ENCODE measurements at regions not wholly inside any gene's neighbourhood (a gene's known extent, or its start where the extent isn't known, plus 50 kb on each side); places are given as distances from the start of the nearest gene placed in this dataset.
A peak's percentile ranks its signal among the peaks of the same experiment; 100 is the strongest.
"Not testable (repeated sequence)": the region's sequence is repeated elsewhere in the genome, so short reads cannot be mapped to it uniquely, and the experiment has no call there.

GRCh38 chr4:45482346-45482745 lies 641.5 kb downstream of the GABRG1 start:
- no peak for DNase-seq

GRCh38 chr4:45477311-45477733 lies 646.5 kb downstream of the GABRG1 start:
- DNase-seq, result no peak

GRCh38 chr4:45475548-45475947 lies 648.3 kb downstream of the GABRG1 start:
- no peak for DNase-seq

GRCh38 chr4:45472490-45472889 lies 651.4 kb downstream of the GABRG1 start:
- no peak for DNase-seq

GRCh38 chr4:45471335-45471734 lies 652.5 kb downstream of the GABRG1 start:
- DNase-seq, result no peak

GRCh38 chr4:45467157-45467556 lies 656.7 kb downstream of the GABRG1 start:
- no peak for DNase-seq

- DNase-seq, result not testable (repeated sequence)
Observed at GRCh38 chr4:45460157-45460556, 663.7 kb downstream of the GABRG1 start.

GRCh38 chr4:45455217-45455616 lies 668.6 kb downstream of the GABRG1 start:
- no peak for DNase-seq

- DNase-seq, result peak; percentile 15
Observed at GRCh38 chr4:45453258-45453853, 670.5 kb downstream of the GABRG1 start.

GRCh38 chr4:45442466-45442865 lies 681.4 kb downstream of the GABRG1 start:
- DNase-seq, result no peak

GRCh38 chr4:45438047-45438446 lies 685.8 kb downstream of the GABRG1 start:
- DNase-seq, result no peak

- no peak for DNase-seq
Observed at GRCh38 chr4:45437381-45437780, 686.5 kb downstream of the GABRG1 start.

GRCh38 chr4:45425135-45425534 lies 698.7 kb downstream of the GABRG1 start:
- no peak for DNase-seq

- DNase-seq, result no peak
Observed at GRCh38 chr4:45423896-45424295, 697.5 kb upstream of the GNPDA2 start.

- not testable (repeated sequence) for DNase-seq
Observed at GRCh38 chr4:45420091-45420674, 693.8 kb upstream of the GNPDA2 start.

- peak; percentile 28 for DNase-seq
Observed at GRCh38 chr4:45410701-45411210, 684.4 kb upstream of the GNPDA2 start.

GRCh38 chr4:45409536-45409935 lies 683.2 kb upstream of the GNPDA2 start:
- no peak for DNase-seq

GRCh38 chr4:45408996-45409395 lies 682.6 kb upstream of the GNPDA2 start:
- no peak for DNase-seq

GRCh38 chr4:45399116-45399515 lies 672.8 kb upstream of the GNPDA2 start:
- DNase-seq, result no peak

GRCh38 chr4:45385306-45385705 lies 659.0 kb upstream of the GNPDA2 start:
- no peak for DNase-seq

GRCh38 chr4:45370408-45370807 lies 644.1 kb upstream of the GNPDA2 start:
- DNase-seq, result no peak

- no peak for DNase-seq
Observed at GRCh38 chr4:45368832-45369231, 642.5 kb upstream of the GNPDA2 start.

- DNase-seq, result no peak
Observed at GRCh38 chr4:45363931-45364330, 637.6 kb upstream of the GNPDA2 start.

Measured in muscle of arm (tissue), 1 donor.